ENCODE measurements at regions not wholly inside any gene's neighbourhood (a gene's known extent, or its start where the extent isn't known, plus 50 kb on each side); places are given as distances from the start of the nearest gene placed in this dataset.

- TF ChIP-seq CTCF (conservative IDR thresholded peaks at IDR 0.05; ENCODE audit: low read depth, low read length) (no peak), EZH2 (IDR thresholded peaks at IDR 0.05; ENCODE audit: borderline replicate concordance, low read depth, low read length, poor library complexity, severe bottlenecking) (no peak)
These were observed 51.7 kb upstream of the ST3GAL6 start for GRCh38 chr3:98711426-98711825.
